NCI-H2107 treated with DMSO at 0.1 percent for 48 hours (cell line): ENCODE measurements at regions not wholly inside any gene's neighbourhood (a gene's known extent, or its start where the extent isn't known, plus 50 kb on each side); places are given as distances from the start of the nearest gene placed in this dataset.
A peak's percentile ranks its signal among the peaks of the same experiment; 100 is the strongest.

Source experiments
- DNase-seq: peaks from one replicate; lab custom pipeline; 2025; ENCODE audit not compliant: unreplicated experiment; lab: John Stamatoyannopoulos, UW

- peak; percentile 10 for DNase-seq
Observed at GRCh38 chr1:17929224-17929623, 174.1 kb downstream of the ACTL8 start.

GRCh38 chr1:17930635-17931034 is 175.5 kb downstream of the ACTL8 start:
- no peak for DNase-seq

GRCh38 chr1:17932164-17932563 is 175.4 kb upstream of the IGSF21 start:
- DNase-seq = no peak

GRCh38 chr1:17933501-17933900 is 174.1 kb upstream of the IGSF21 start:
- no peak for DNase-seq

- DNase-seq = no peak
Observed at GRCh38 chr1:17933971-17934370, 173.6 kb upstream of the IGSF21 start.

GRCh38 chr1:17935230-17935629 is 172.4 kb upstream of the IGSF21 start:
- no peak for DNase-seq

- no peak for DNase-seq
Observed at GRCh38 chr1:17941431-17942189, 166.0 kb upstream of the IGSF21 start.

- DNase-seq = no peak
Observed at GRCh38 chr1:17943506-17943905, 164.1 kb upstream of the IGSF21 start.

GRCh38 chr1:17944646-17945045 is 163.0 kb upstream of the IGSF21 start:
- no peak for DNase-seq

- no peak for DNase-seq
Observed at GRCh38 chr1:17946434-17946833, 161.2 kb upstream of the IGSF21 start.

- peak; percentile 62 for DNase-seq
Observed at GRCh38 chr1:17948594-17948993, 159.0 kb upstream of the IGSF21 start.

GRCh38 chr1:17949511-17949910 is 158.1 kb upstream of the IGSF21 start:
- no peak for DNase-seq

GRCh38 chr1:17950728-17951127 is 156.9 kb upstream of the IGSF21 start:
- no peak for DNase-seq

- no peak for DNase-seq
Observed at GRCh38 chr1:17952506-17952905, 155.1 kb upstream of the IGSF21 start.

- DNase-seq = no peak
Observed at GRCh38 chr1:17953921-17954320, 153.7 kb upstream of the IGSF21 start.

- no peak for DNase-seq
Observed at GRCh38 chr1:17955302-17956285, 152.0 kb upstream of the IGSF21 start.

- DNase-seq = no peak
Observed at GRCh38 chr1:17957588-17958267, 149.9 kb upstream of the IGSF21 start.

GRCh38 chr1:17958704-17959103 is 148.9 kb upstream of the IGSF21 start:
- no peak for DNase-seq

GRCh38 chr1:17963513-17963912 is 144.1 kb upstream of the IGSF21 start:
- DNase-seq = no peak

- no peak for DNase-seq
Observed at GRCh38 chr1:17965515-17966100, 142.0 kb upstream of the IGSF21 start.

- no peak for DNase-seq
Observed at GRCh38 chr1:17966341-17966740, 141.3 kb upstream of the IGSF21 start.
